HepG2 (cell line): ENCODE measurements at regions not wholly inside any gene's neighbourhood (a gene's known extent, or its start where the extent isn't known, plus 50 kb on each side); places are given as distances from the start of the nearest gene placed in this dataset.

Experiments used
- ATAC-seq: fragments of 200-7000 bp; cut with Tn5 transposase; 3 replicates; pipeline ENCODE4 v1.9.1; 2020; ENCODE audit warnings: mild to moderate bottlenecking, moderate library complexity
- BruUV-seq: library from RNA; stranded (reverse); fragments of 400-500 nt; replicated peaks from 2 replicates; lab custom pipeline; 2021; lab: Mats Ljungman, UMichigan
- CTCF ChIA-PET: fragments of 300-600 bp; formaldehyde crosslinking; extraction: SDS; loops from one replicate; lab custom pipeline; 2021; ENCODE audit warnings: low total read pairs, inconsistent platforms, low intra/inter-chr PET ratio; lab: Yijun Ruan, JAX
- POLR2A ChIA-PET: fragments of 350-600 bp; sonication (Branson Sonifier 250); formaldehyde crosslinking; loops from one replicate; lab custom pipeline; 2020; ENCODE audit warnings: antibody characterized with exemption, inconsistent platforms; lab: Yijun Ruan, JAX
- DNase-seq: peaks from one replicate; pipeline ENCODE4 v3.0.0-alpha.2; 2015; ENCODE audit warnings: low spot score
- FAIRE-seq: peaks from 3 replicates; lab custom pipeline; 2011; peaks lifted over from hg19 to GRCh38; lab: Jason Lieb, UNC
- H2AFZ ChIP-seq: one replicate; pipeline ENCODE4 v1.6.1; 2011; ENCODE audit warnings: low read length, inconsistent platforms
- H3K27ac ChIP-seq: fragments of 300-600 bp; 3 replicates; pipeline ENCODE4 v1.8.0; 2011; ENCODE audit warnings: mixed run types, mild to moderate bottlenecking, mixed read lengths, low read length, inconsistent platforms; ENCODE audit not compliant: insufficient read depth; ENCODE audit errors: extremely low read length
- H3K27me3 ChIP-seq, 2 experiments: fragments of 200-600 bp in 1 of 2; 2 replicates in 1 of 2; 3 replicates in 1 of 2; pipeline versions ENCODE4 v1.6.0 to v1.8.0; 2011; ENCODE audit warnings: low read length in 2 of 2, mild to moderate bottlenecking in 2 of 2, moderate library complexity in 2 of 2, inconsistent platforms in 1 of 2; ENCODE audit not compliant: insufficient read depth in 2 of 2, control insufficient read depth in 1 of 2
- H3K36me3 ChIP-seq, 2 experiments: fragments of 200-600 bp in 1 of 2; replicated peaks in 1 of 2; 2 replicates in 1 of 2; 3 replicates in 1 of 2; pipeline versions ENCODE4 v1.5.1 to v1.8.0; 2011; ENCODE audit warnings: low read length in 2 of 2, inconsistent platforms in 1 of 2; ENCODE audit not compliant: insufficient read depth in 2 of 2, control insufficient read depth in 1 of 2
- H3K4me1 ChIP-seq: 2 replicates; pipeline ENCODE4 v1.5.1; 2012; ENCODE audit warnings: low read length, inconsistent platforms; ENCODE audit not compliant: insufficient read depth
- H3K4me2 ChIP-seq: 2 replicates; pipeline ENCODE4 v1.6.0; 2011; ENCODE audit warnings: low read depth, low read length, inconsistent platforms
- H3K4me3 ChIP-seq, 3 experiments: fragments of 200-600 bp in 1 of 3; sonication (generic), shearing (Covaris generic) in 1 of 3; replicated peaks in 1 of 3; 2 replicates each; pipeline ENCODE4 v1.5.1; 2011 to 2016; ENCODE audit warnings: low read length in 3 of 3, inconsistent platforms in 2 of 3, low read depth in 2 of 3, mild to moderate bottlenecking in 2 of 3, control low read depth in 1 of 3, mixed read lengths in 1 of 3; ENCODE audit not compliant: insufficient read depth in 1 of 3
- H3K79me2 ChIP-seq: one replicate; pipeline ENCODE4 v1.6.1; 2011; ENCODE audit warnings: low read length, inconsistent platforms; ENCODE audit not compliant: insufficient read depth
- H3K9ac ChIP-seq: 2 replicates; pipeline ENCODE4 v1.6.0; 2011; ENCODE audit warnings: mild to moderate bottlenecking, low read depth, low read length, inconsistent platforms; ENCODE audit not compliant: insufficient read depth
- H3K9me3 ChIP-seq: 2 replicates; pipeline ENCODE4 v1.5.1; 2012; ENCODE audit warnings: mild to moderate bottlenecking, low read length
- H4K20me1 ChIP-seq: 2 replicates; pipeline ENCODE4 v1.6.0; 2011; ENCODE audit warnings: inconsistent platforms, mild to moderate bottlenecking, low read length, moderate library complexity; ENCODE audit not compliant: insufficient read depth
- ARID5B ChIP-seq: IDR thresholded peaks from 2 replicates; pipeline ENCODE4 v1.4.0; 2020; ENCODE audit warnings: mild to moderate bottlenecking, missing genetic modification reagents
- CCAR2 ChIP-seq: fragments of 200-400 bp; formaldehyde crosslinking; optimal IDR thresholded peaks from 2 replicates; pipeline ENCODE3; 2018; ENCODE audit warnings: low read depth, mild to moderate bottlenecking, low read length, moderate library complexity
- E2F2 ChIP-seq: sonication (generic); formaldehyde crosslinking; IDR thresholded peaks from 2 replicates; pipeline ENCODE4 v1.4.0; 2020; ENCODE audit warnings: missing genetic modification reagents, borderline replicate concordance
- GPN1 ChIP-seq: sonication (generic); formaldehyde crosslinking; IDR thresholded peaks from 2 replicates; pipeline ENCODE4 v1.5.1; 2020; ENCODE audit warnings: missing genetic modification reagents, borderline replicate concordance
- HOXA7 ChIP-seq: sonication (generic); formaldehyde crosslinking; IDR thresholded peaks from 2 replicates; pipeline ENCODE4 v1.8.1; 2022; ENCODE audit warnings: mild to moderate bottlenecking, missing genetic modification reagents, moderate library complexity
- KAT7 ChIP-seq: IDR thresholded peaks from 2 replicates; pipeline ENCODE4 v1.6.1; 2018; ENCODE audit warnings: borderline replicate concordance, missing compliant biosample characterization
- POLR2G ChIP-seq: fragments of 200-400 bp; formaldehyde crosslinking; IDR thresholded peaks from 2 replicates; pipeline ENCODE4 v1.6.1; 2018; ENCODE audit warnings: mild to moderate bottlenecking, low read depth, low read length, moderate library complexity
- ZBTB38 ChIP-seq: sonication (generic); formaldehyde crosslinking; IDR thresholded peaks from 2 replicates; pipeline ENCODE4 v1.5.1; 2020; ENCODE audit warnings: mild to moderate bottlenecking, missing genetic modification reagents
- ZNF143 ChIP-seq: sonication (generic); formaldehyde crosslinking; IDR thresholded peaks from 2 replicates; pipeline ENCODE4 v1.4.0; 2020; ENCODE audit warnings: missing genetic modification reagents
- ZNF513 ChIP-seq: sonication (generic); formaldehyde crosslinking; conservative IDR thresholded peaks from 2 replicates; pipeline ENCODE4 v1.5.0; 2020; ENCODE audit warnings: missing genetic modification reagents
- ZNF549 ChIP-seq: sonication (generic); formaldehyde crosslinking; IDR thresholded peaks from 2 replicates; pipeline ENCODE4 v1.5.0; 2020; ENCODE audit warnings: missing genetic modification reagents
- ZNF768 ChIP-seq: sonication (generic); formaldehyde crosslinking; IDR thresholded peaks from 2 replicates; pipeline ENCODE4 v1.4.0; 2020; ENCODE audit warnings: missing genetic modification reagents
- WGBS: methylation state at CpG from one replicate; pipeline ENCODE4 v1.1.6; 2017; ENCODE audit warnings: low lambda C conversion rate; 5-methylcytosine and 5-hydroxymethylcytosine counted together
- in situ Hi-C: cut with HindIII; loops from 2 replicates; pipeline ENCODE4 v1.10.0; 2017; ENCODE audit warnings: low pct_unique_long_range_greater_than_20kb; ENCODE audit not compliant: extremely low pct_ligation_motif_present
- intact Hi-C: fragments of 100-400 bp; cut with micrococcal nuclease; formaldehyde crosslinking; loops from one replicate; pipeline ENCODE4 v1.10.0; 2022; ENCODE audit not compliant: unreplicated experiment

- TF ChIP-seq CCAR2, result no peak
Observed at GRCh38 chr4:117801756-117802155, 232.5 kb upstream of the NDST3 start (continued).

GRCh38 chr4:117811731-117812130 lies 222.6 kb upstream of the NDST3 start:
- intact Hi-C loops, result no loop called here
- no TSS peak for BruUV-seq
- H3K4me2 ChIP-seq, result no peak overlapping the region
- H4K20me1 ChIP-seq, result no peaks in the 10 kb centered on the region
- H3K36me3 ChIP-seq, result no peaks in the 10 kb centered on the region
- no peak overlapping the region for H3K4me3 ChIP-seq
- 3% methylated on average over 1 of the region's 1 CpG for WGBS
- no peaks in the 10 kb centered on the region for H3K79me2 ChIP-seq
- no peaks in the 10 kb centered on the region for H3K9me3 ChIP-seq
- H3K9ac ChIP-seq, result no peak overlapping the region
- CTCF ChIA-PET, result no interaction called here
- no peaks in the 10 kb centered on the region for H3K27me3 ChIP-seq
- no peak overlapping the region for H2AFZ ChIP-seq
- POLR2A ChIA-PET, result no interaction called here
- DNase-seq (no peak), FAIRE-seq (no peak), ATAC-seq (no peak)
- in situ Hi-C loops, result no loop called here
- no peaks in the 10 kb centered on the region for H3K4me1 ChIP-seq
- no peak overlapping the region for H3K27ac ChIP-seq
- TF ChIP-seq HOXA7 (CRISPR knock-in tag) (no peak), ZBTB38 (CRISPR knock-in tag) (no peak), ZNF549 (CRISPR knock-in tag) (no peak), GPN1 (CRISPR knock-in tag) (no peak), KAT7 (CRISPR knock-in tag) (no peak), ZNF143 (CRISPR knock-in tag) (no peak), ZNF513 (CRISPR knock-in tag) (no peak), E2F2 (CRISPR knock-in tag) (no peak), ZNF768 (CRISPR knock-in tag) (no peak), ARID5B (CRISPR knock-in tag) (no peak), POLR2G (no peak)
